Fibroblast of lung (primary cell): ENCODE measurements at regions not wholly inside any gene's neighbourhood (a gene's known extent, or its start where the extent isn't known, plus 50 kb on each side); places are given as distances from the start of the nearest gene placed in this dataset.

Experiments used
- DNase-seq, 2 donors: peaks; one replicate each; pipeline versions ENCODE4 v3.0.0 to v3.0.0-alpha.2; 2010; ENCODE audit warnings: low read depth in 2 of 2
- H2AFZ ChIP-seq: 2 replicates; pipeline ENCODE4 v1.5.1; 2012; ENCODE audit warnings: low read length, control low read depth, inconsistent platforms
- H3K27ac ChIP-seq: 2 replicates; pipeline ENCODE4 v1.5.1; 2011; ENCODE audit warnings: low read length, control low read depth; ENCODE audit not compliant: insufficient read depth
- H3K27me3 ChIP-seq: 2 replicates; pipeline ENCODE4 v1.5.1; 2011; ENCODE audit warnings: mild to moderate bottlenecking, low read length; ENCODE audit not compliant: control insufficient read depth, insufficient read depth
- H3K36me3 ChIP-seq: 2 replicates; pipeline ENCODE4 v1.5.1; 2011; ENCODE audit warnings: low read length; ENCODE audit not compliant: control insufficient read depth, insufficient read depth
- H3K4me1 ChIP-seq: 2 replicates; pipeline ENCODE4 v1.5.1; 2011; ENCODE audit warnings: low read length; ENCODE audit not compliant: control insufficient read depth, insufficient read depth; ENCODE audit errors: extremely low read depth
- H3K4me2 ChIP-seq: 2 replicates; pipeline ENCODE4 v1.5.1; 2011; ENCODE audit warnings: low read length, control low read depth; ENCODE audit not compliant: insufficient read depth; ENCODE audit errors: extremely low read depth
- H3K4me3 ChIP-seq, 4 experiments: fragments of 200-600 bp in 1 of 4; sonication (generic) in 1 of 4; replicated peaks in 1 of 4; 2 replicates each; pipeline ENCODE4 v1.5.1; 2011 to 2016; ENCODE audit warnings: low read length in 4 of 4, low read depth in 3 of 4, mild to moderate bottlenecking in 3 of 4, control low read depth in 2 of 4, inconsistent platforms in 1 of 4, mixed read lengths in 1 of 4; ENCODE audit not compliant: insufficient read depth in 1 of 4; ENCODE audit errors: control extremely low read depth in 1 of 4
- H3K79me2 ChIP-seq: 2 replicates; pipeline ENCODE4 v1.5.1; 2012; ENCODE audit warnings: mild to moderate bottlenecking, low read length, inconsistent platforms; ENCODE audit not compliant: control insufficient read depth, insufficient read depth
- H3K9ac ChIP-seq: 2 replicates; pipeline ENCODE4 v1.5.1; 2011; ENCODE audit warnings: mild to moderate bottlenecking, low read length, control low read depth; ENCODE audit not compliant: insufficient read depth
- H3K9me3 ChIP-seq: 2 replicates; pipeline ENCODE4 v1.5.1; 2012; ENCODE audit warnings: low read depth, low read length; ENCODE audit not compliant: control insufficient read depth, insufficient read depth
- H4K20me1 ChIP-seq: 2 replicates; pipeline ENCODE4 v1.5.1; 2011; ENCODE audit warnings: low read length; ENCODE audit not compliant: control insufficient read depth, insufficient read depth; ENCODE audit errors: extremely low read depth
- EZH2 ChIP-seq: IDR thresholded peaks from 2 replicates; pipeline ENCODE4 v1.5.1; 2012; ENCODE audit warnings: low read length, control low read depth, mild to moderate bottlenecking; ENCODE audit errors: missing control alignments
- TF ChIP-seq, protein P1 (sequence below), 2 donors: IDR thresholded peaks in 1 of 2; conservative IDR thresholded peaks in 1 of 2; 1 replicate in 1 of 2; 2 replicates in 1 of 2; pipeline ENCODE4 v1.5.1; 2011 to 2012; ENCODE audit warnings: low read length in 2 of 2, control low read depth in 1 of 2, inconsistent platforms in 1 of 2, low read depth in 1 of 2, mild to moderate bottlenecking in 1 of 2

DNA sequence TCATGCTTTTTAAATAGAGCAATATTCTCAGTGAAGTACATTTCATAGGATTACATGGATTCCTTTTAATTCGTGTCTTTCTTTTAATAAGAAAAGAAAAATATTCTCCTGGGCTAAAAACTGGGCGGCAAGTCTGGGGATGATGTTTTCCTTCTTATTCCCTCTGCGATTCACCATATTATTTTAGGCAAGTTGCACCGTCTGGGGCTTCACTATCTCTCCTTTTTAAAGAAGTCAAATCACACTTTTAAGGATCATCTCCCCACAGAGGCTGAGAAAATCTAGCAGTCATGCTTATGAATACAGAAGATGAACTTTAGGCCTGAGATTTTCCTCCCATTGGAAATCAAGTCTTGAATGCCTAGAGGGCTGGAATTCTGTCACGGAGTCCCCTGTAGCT is 104.1 kb downstream of the COPS8 start:
- TF ChIP-seq, protein P1, sequence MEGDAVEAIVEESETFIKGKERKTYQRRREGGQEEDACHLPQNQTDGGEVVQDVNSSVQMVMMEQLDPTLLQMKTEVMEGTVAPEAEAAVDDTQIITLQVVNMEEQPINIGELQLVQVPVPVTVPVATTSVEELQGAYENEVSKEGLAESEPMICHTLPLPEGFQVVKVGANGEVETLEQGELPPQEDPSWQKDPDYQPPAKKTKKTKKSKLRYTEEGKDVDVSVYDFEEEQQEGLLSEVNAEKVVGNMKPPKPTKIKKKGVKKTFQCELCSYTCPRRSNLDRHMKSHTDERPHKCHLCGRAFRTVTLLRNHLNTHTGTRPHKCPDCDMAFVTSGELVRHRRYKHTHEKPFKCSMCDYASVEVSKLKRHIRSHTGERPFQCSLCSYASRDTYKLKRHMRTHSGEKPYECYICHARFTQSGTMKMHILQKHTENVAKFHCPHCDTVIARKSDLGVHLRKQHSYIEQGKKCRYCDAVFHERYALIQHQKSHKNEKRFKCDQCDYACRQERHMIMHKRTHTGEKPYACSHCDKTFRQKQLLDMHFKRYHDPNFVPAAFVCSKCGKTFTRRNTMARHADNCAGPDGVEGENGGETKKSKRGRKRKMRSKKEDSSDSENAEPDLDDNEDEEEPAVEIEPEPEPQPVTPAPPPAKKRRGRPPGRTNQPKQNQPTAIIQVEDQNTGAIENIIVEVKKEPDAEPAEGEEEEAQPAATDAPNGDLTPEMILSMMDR (conservative IDR thresholded peaks at IDR 0.05 in 1 of 2, IDR thresholded peaks at IDR 0.05 in 1 of 2; ENCODE audit: low read depth in 1 of 2, low read length in 2 of 2), result no peak
- TF ChIP-seq EZH2, result no peak
- H3K79me2 ChIP-seq, result no peaks in the 10 kb centered on the region

DNA sequence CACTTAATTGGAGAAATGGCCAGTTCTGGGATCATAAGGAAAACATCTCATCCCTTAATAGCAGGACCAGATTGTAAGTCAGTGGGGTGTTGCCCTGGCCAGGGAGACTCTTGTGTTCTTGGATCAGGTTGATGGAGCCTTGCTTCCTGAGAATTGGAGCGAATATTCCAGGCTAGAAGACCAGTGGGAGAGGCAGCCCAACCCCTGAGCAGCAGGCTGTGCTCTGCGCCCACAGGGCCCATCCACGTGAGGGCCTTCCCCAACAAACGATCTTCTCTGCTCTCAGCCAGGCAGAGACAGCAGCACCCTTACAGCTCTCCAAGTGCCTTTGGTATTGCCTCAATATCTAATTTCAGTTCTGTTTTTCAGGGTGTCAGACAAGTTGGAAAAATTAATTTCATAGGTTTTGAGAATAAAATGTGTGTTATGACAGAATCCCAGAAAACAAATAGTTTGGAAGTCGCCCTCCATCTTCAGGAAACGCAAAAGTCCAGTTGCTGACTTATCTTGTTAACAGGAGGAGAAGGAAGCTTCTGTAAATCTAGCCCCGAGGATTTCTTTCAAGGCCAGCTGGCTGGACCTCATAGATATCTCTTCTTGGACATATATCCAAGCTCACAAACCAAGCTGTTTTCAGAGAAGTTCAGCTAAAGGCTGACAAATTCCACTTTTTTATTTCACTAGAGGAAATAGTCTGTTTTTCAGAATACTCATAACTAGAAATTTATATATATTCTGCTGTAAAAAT is 105.5 kb downstream of the COPS8 start:
- H2AFZ ChIP-seq, result peak overlapping the region; percentile 47
- H3K27me3 ChIP-seq, result no peaks in the 10 kb centered on the region
- H3K79me2 ChIP-seq, result no peaks in the 10 kb centered on the region
- no peaks in the 10 kb centered on the region for H3K36me3 ChIP-seq
- no peak for DNase-seq
- no peak overlapping the region for H3K4me3 ChIP-seq
- no peak overlapping the region for H3K9ac ChIP-seq
- no peak for TF ChIP-seq EZH2
- TF ChIP-seq, protein P1 (conservative IDR thresholded peaks at IDR 0.05 in 1 of 2, IDR thresholded peaks at IDR 0.05 in 1 of 2; ENCODE audit: low read depth in 1 of 2, low read length in 2 of 2), result no peak
- no peaks in the 10 kb centered on the region for H4K20me1 ChIP-seq
- no peak overlapping the region for H3K27ac ChIP-seq
- no peak overlapping the region for H3K4me2 ChIP-seq
- H3K4me1 ChIP-seq, result peaks cover 4% of the 10 kb centered on the region
- no peaks in the 10 kb centered on the region for H3K9me3 ChIP-seq

More for the DNA sequence above, 104.1 kb downstream of the COPS8 start:
- no peak for DNase-seq
- no peaks in the 10 kb centered on the region for H3K9me3 ChIP-seq
- no peak overlapping the region for H3K9ac ChIP-seq
- H3K4me2 ChIP-seq, result no peak overlapping the region
- no peaks in the 10 kb centered on the region for H3K36me3 ChIP-seq
- H3K27ac ChIP-seq, result no peak overlapping the region
- no peaks in the 10 kb centered on the region for H4K20me1 ChIP-seq
- no peak overlapping the region for H3K4me3 ChIP-seq
- no peak overlapping the region for H2AFZ ChIP-seq
- H3K4me1 ChIP-seq, result peaks cover 2% of the 10 kb centered on the region
- H3K27me3 ChIP-seq, result no peaks in the 10 kb centered on the region

DNA sequence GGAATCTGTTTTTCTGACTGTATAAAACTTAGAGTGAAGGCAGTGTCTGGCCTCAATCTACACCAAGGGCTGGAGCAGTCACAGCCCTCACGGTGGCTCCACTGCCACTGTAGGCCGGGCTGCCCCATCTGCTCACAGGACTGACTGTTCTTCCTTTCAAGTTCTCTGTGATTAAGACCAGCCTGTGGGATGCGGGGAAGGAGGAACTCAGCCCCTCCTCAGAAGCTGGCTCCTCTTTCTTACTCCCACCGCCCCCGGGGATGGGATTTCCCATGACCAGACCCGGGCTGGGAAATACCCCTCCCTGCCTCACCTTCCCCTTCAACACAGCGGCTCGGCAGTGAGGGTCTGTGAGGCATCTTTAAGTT is 106.0 kb downstream of the COPS8 start:
- Histone ChIP-seq H3K4me3 (no peak overlapping the region), H3K4me2 (no peak overlapping the region), H3K36me3 (no peaks in the 10 kb centered on the region), H3K9me3 (no peaks in the 10 kb centered on the region), H3K4me1 (peaks cover 8% of the 10 kb centered on the region), H2AFZ (no peak overlapping the region), H3K27me3 (no peaks in the 10 kb centered on the region), H3K27ac (no peak overlapping the region), H4K20me1 (no peaks in the 10 kb centered on the region), H3K9ac (no peak overlapping the region), H3K79me2 (no peaks in the 10 kb centered on the region)
- DNase-seq, result peak in 1 of 2 donors; percentile 37
- TF ChIP-seq, protein P1 (conservative IDR thresholded peaks at IDR 0.05 in 1 of 2, IDR thresholded peaks at IDR 0.05 in 1 of 2; ENCODE audit: low read depth in 1 of 2, low read length in 2 of 2), result no peak
- TF ChIP-seq EZH2, result no peak
